ENCODE measurements at regions not wholly inside any gene's neighbourhood (a gene's known extent, or its start where the extent isn't known, plus 50 kb on each side); places are given as distances from the start of the nearest gene placed in this dataset.

DNA sequence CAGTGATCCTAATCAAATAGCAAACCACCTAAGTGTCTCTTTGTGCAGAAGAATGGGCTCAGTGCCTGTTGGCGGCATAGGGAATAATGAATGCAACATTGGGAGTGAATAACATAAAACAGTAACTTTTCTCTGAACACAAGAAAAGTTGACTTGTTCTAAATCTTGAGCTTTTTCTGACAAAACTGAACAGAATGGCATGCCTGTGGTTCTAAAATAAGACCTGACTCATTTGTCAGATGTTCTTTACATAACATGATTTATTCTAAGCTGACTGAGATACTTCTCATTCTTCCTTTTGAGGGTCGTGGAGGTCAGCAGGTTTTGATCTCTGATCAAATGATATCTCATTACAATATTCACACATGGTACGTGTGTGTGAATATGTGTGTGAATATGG is 165.4 kb upstream of the WDR1 start:
- TF ChIP-seq, protein P1, sequence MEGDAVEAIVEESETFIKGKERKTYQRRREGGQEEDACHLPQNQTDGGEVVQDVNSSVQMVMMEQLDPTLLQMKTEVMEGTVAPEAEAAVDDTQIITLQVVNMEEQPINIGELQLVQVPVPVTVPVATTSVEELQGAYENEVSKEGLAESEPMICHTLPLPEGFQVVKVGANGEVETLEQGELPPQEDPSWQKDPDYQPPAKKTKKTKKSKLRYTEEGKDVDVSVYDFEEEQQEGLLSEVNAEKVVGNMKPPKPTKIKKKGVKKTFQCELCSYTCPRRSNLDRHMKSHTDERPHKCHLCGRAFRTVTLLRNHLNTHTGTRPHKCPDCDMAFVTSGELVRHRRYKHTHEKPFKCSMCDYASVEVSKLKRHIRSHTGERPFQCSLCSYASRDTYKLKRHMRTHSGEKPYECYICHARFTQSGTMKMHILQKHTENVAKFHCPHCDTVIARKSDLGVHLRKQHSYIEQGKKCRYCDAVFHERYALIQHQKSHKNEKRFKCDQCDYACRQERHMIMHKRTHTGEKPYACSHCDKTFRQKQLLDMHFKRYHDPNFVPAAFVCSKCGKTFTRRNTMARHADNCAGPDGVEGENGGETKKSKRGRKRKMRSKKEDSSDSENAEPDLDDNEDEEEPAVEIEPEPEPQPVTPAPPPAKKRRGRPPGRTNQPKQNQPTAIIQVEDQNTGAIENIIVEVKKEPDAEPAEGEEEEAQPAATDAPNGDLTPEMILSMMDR (IDR thresholded peaks at IDR 0.05), result no peak
- no peaks in the 10 kb centered on the region for H3K36me3 Mint-ChIP-seq (ENCODE audit: low read depth)
- H3K4me1 Mint-ChIP-seq (ENCODE audit: low read depth), result peaks cover 6% of the 10 kb centered on the region
- peaks cover 3% of the 10 kb centered on the region for H3K27me3 Mint-ChIP-seq (ENCODE audit: low read depth)
- DNase-seq (ENCODE audit: low spot score), result no peak
- H3K4me3 Mint-ChIP-seq (ENCODE audit: unreplicated experiment), result no peak overlapping the region
- H3K27ac Mint-ChIP-seq (ENCODE audit: unreplicated experiment), result no peak overlapping the region
- peaks cover 5% of the 10 kb centered on the region for H3K9me3 Mint-ChIP-seq (ENCODE audit: low read depth)

DNA sequence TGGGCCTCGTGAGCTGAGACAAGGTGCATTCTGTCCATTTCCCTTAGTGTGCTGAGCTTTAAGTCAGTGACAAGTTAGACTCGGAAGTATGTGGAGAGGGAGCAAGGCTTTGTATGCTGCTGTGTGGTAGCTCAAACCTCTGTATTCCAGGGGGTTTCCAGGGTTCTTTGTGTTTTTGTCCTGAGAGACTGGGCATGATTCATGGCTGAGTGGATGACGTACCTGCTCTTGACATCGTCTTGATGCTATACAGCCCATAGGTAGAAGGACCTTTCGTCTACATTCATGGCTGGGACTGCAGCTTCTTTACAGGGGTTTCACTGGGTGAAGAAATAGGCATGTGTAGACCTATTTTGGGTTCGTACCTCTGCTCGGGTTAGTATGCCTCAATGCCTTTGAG is 162.7 kb upstream of the WDR1 start:
- H3K27ac Mint-ChIP-seq (ENCODE audit: unreplicated experiment), result no peak overlapping the region
- H3K27me3 Mint-ChIP-seq (ENCODE audit: low read depth), result peaks cover 5% of the 10 kb centered on the region
- H3K4me3 Mint-ChIP-seq (ENCODE audit: unreplicated experiment), result no peak overlapping the region
- TF ChIP-seq, protein P1 (IDR thresholded peaks at IDR 0.05), result no peak
- H3K36me3 Mint-ChIP-seq (ENCODE audit: low read depth), result no peaks in the 10 kb centered on the region
- peaks cover 6% of the 10 kb centered on the region for H3K4me1 Mint-ChIP-seq (ENCODE audit: low read depth)
- no peak for DNase-seq (ENCODE audit: low spot score)
- no peaks in the 10 kb centered on the region for H3K9me3 Mint-ChIP-seq (ENCODE audit: low read depth)

DNA sequence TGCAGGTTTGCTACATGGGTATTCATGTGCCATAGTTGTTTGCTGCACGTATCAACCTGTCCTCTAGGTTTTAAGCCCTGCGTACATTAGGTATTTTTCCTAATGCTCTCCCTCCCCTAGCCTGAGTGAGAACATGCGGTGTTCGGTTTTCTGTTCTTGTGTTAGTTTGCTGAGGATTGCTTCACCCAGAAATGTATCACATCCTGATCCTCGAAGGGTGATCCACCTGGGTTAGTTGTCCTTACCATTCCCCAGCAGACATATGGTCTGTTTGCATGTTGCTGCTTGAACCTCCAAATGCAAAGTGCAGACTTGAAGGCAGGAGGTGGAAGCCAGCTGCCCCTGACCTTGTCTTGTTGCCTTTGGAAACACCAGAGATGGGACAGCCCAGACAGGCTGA is 161.5 kb upstream of the WDR1 start:
- H3K27ac Mint-ChIP-seq (ENCODE audit: unreplicated experiment), result no peak overlapping the region
- H3K9me3 Mint-ChIP-seq (ENCODE audit: low read depth), result no peaks in the 10 kb centered on the region
- TF ChIP-seq, protein P1 (IDR thresholded peaks at IDR 0.05), result no peak
- peaks cover 6% of the 10 kb centered on the region for H3K4me1 Mint-ChIP-seq (ENCODE audit: low read depth)
- peaks cover 5% of the 10 kb centered on the region for H3K27me3 Mint-ChIP-seq (ENCODE audit: low read depth)
- H3K4me3 Mint-ChIP-seq (ENCODE audit: unreplicated experiment), result no peak overlapping the region
- DNase-seq (ENCODE audit: low spot score), result no peak
- no peaks in the 10 kb centered on the region for H3K36me3 Mint-ChIP-seq (ENCODE audit: low read depth)

DNA sequence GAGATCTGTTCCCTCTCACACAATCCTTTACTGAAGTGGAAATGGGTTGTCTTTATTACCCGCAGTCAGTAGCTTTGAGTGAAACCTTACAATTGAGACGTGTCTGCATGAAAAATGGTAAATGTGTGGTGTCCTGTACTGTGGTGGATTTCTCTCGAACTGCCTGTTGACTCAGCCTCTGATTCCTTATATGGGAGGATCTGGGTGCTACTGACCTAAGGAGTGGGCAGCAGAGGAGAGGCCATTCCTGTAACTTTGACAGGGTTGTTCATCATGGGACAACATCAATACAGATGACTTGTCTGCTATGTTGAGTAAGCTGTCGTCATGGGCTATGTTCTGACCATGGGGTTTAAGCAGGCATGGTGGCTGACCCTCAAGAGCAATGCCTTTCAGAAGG is 159.6 kb upstream of the WDR1 start:
- Mint-ChIP-seq H3K9me3 (ENCODE audit: low read depth) (no peaks in the 10 kb centered on the region), H3K27me3 (ENCODE audit: low read depth) (peaks cover 5% of the 10 kb centered on the region), H3K4me1 (ENCODE audit: low read depth) (no peaks in the 10 kb centered on the region), H3K36me3 (ENCODE audit: low read depth) (no peaks in the 10 kb centered on the region), H3K4me3 (ENCODE audit: unreplicated experiment) (no peak overlapping the region), H3K27ac (ENCODE audit: unreplicated experiment) (no peak overlapping the region)
- TF ChIP-seq, protein P1 (IDR thresholded peaks at IDR 0.05), result no peak
- no peak for DNase-seq (ENCODE audit: low spot score)

DNA sequence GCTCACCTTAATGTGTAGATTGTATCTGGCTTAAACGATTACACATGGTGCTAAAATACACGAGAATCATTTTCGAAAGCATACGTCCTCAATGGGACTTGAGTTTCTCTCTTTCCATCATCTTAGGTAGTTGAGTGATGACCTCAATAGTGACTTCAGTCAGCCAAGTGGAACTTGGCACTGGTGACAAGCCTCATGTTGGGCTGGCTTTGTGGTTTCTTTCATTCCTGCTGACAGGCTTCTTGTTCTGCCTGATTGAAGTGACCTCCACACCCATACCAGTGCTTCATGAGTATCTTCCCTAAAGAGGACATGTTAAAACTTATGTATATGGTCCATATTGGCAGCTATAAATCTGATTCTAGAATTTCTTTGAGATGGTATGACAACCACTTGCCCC is 159.1 kb upstream of the WDR1 start:
- no peaks in the 10 kb centered on the region for H3K36me3 Mint-ChIP-seq (ENCODE audit: low read depth)
- no peaks in the 10 kb centered on the region for H3K9me3 Mint-ChIP-seq (ENCODE audit: low read depth)
- TF ChIP-seq, protein P1 (IDR thresholded peaks at IDR 0.05), result no peak
- no peak for DNase-seq (ENCODE audit: low spot score)
- H3K27me3 Mint-ChIP-seq (ENCODE audit: low read depth), result peaks cover 5% of the 10 kb centered on the region
- H3K4me1 Mint-ChIP-seq (ENCODE audit: low read depth), result no peaks in the 10 kb centered on the region
- no peak overlapping the region for H3K27ac Mint-ChIP-seq (ENCODE audit: unreplicated experiment)
- no peak overlapping the region for H3K4me3 Mint-ChIP-seq (ENCODE audit: unreplicated experiment)

Data from chondrocyte (in vitro differentiated cells).